ENCODE measurements at regions not wholly inside any gene's neighbourhood (a gene's known extent, or its start where the extent isn't known, plus 50 kb on each side); places are given as distances from the start of the nearest gene placed in this dataset.
"Not testable (repeated sequence)": the region's sequence is repeated elsewhere in the genome, so short reads cannot be mapped to it uniquely, and the experiment has no call there.

GRCh38 chr11:45410391-45411227, 124.5 kb upstream of the SYT13 start:
- H3K4me3 ChIP-seq (ENCODE audit: low read depth, low read length): no peak overlapping the region
- TF ChIP-seq MAX (IDR thresholded peaks at IDR 0.05; ENCODE audit: low read depth, low read length) (no peak), CTCF (IDR thresholded peaks at IDR 0.05; ENCODE audit: low read depth, low read length) (no peak)

GRCh38 chr11:45409587-45409986, 123.4 kb upstream of the SYT13 start:
- DNase-seq (ENCODE audit: low read depth): no peak
- H3K4me3 ChIP-seq (ENCODE audit: low read depth, low read length): no peak overlapping the region
- TF ChIP-seq CTCF (IDR thresholded peaks at IDR 0.05; ENCODE audit: low read depth, low read length) (no peak), MYC (IDR thresholded peaks at IDR 0.05; ENCODE audit: low read depth, low read length) (no peak), MAX (IDR thresholded peaks at IDR 0.05; ENCODE audit: low read depth, low read length) (no peak), POLR2A (IDR thresholded peaks at IDR 0.05; ENCODE audit: extremely low read depth, insufficient read length) (no peak)

More at GRCh38 chr11:45410391-45411227, 124.5 kb upstream of the SYT13 start:
- peak; percentile 26 for DNase-seq (ENCODE audit: low read depth)

GRCh38 chr11:45407226-45407625, 121.1 kb upstream of the SYT13 start:
- no peak for DNase-seq (ENCODE audit: low read depth)
- H3K4me3 ChIP-seq (ENCODE audit: low read depth, low read length): no peak overlapping the region
- no peak for TF ChIP-seq CTCF (IDR thresholded peaks at IDR 0.05; ENCODE audit: low read depth, low read length)
- TF ChIP-seq MAX (IDR thresholded peaks at IDR 0.05; ENCODE audit: low read depth, low read length): no peak
- no peak for TF ChIP-seq POLR2A (IDR thresholded peaks at IDR 0.05; ENCODE audit: extremely low read depth, insufficient read length)
- TF ChIP-seq MYC (IDR thresholded peaks at IDR 0.05; ENCODE audit: low read depth, low read length): no peak

GRCh38 chr11:45405916-45406670, 120.0 kb upstream of the SYT13 start:
- TF ChIP-seq CTCF (IDR thresholded peaks at IDR 0.05; ENCODE audit: low read depth, low read length) (peak; percentile 50), POLR2A (IDR thresholded peaks at IDR 0.05; ENCODE audit: extremely low read depth, insufficient read length) (no peak)
- no peak overlapping the region for H3K4me3 ChIP-seq (ENCODE audit: low read depth, low read length)
- peak; percentile 44 for DNase-seq (ENCODE audit: low read depth)

GRCh38 chr11:45403521-45403920, 117.4 kb upstream of the SYT13 start:
- H3K4me3 ChIP-seq (ENCODE audit: low read depth, low read length); DNase-seq (ENCODE audit: low read depth): not testable (repeated sequence)

- DNase-seq (ENCODE audit: low read depth): no peak
- TF ChIP-seq CTCF (IDR thresholded peaks at IDR 0.05; ENCODE audit: low read depth, low read length) (no peak), MAX (IDR thresholded peaks at IDR 0.05; ENCODE audit: low read depth, low read length) (no peak), POLR2A (IDR thresholded peaks at IDR 0.05; ENCODE audit: extremely low read depth, insufficient read length) (no peak), MYC (IDR thresholded peaks at IDR 0.05; ENCODE audit: low read depth, low read length) (no peak)
- no peak overlapping the region for H3K4me3 ChIP-seq (ENCODE audit: low read depth, low read length)
These were observed 116.0 kb upstream of the SYT13 start for GRCh38 chr11:45402049-45402630.
